ENCODE measurements at regions not wholly inside any gene's neighbourhood (a gene's known extent, or its start where the extent isn't known, plus 50 kb on each side); places are given as distances from the start of the nearest gene placed in this dataset.

DNA sequence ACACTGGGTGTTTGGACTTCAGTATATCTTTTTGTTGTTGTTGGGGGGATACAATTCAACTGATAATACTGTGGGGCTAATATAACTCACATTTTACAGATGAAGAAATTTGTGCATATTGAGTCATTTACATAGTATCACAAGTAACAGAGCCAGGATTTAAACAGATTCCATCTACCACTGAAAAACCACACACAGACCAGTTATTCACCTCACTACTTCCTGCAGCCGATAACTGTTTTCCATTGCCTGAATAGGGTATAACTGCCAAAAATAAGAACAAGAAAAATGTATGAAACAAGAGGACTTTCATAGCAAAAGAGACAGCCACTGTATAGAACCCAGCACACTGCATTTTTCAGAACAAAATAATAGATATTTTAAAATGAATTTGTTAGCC is 215.8 kb upstream of the CNTN6 start:
- Histone ChIP-seq H3K4me3 (ENCODE audit: extremely low read depth in 1 of 4, insufficient read depth in 2 of 4, low read depth in 3 of 4, low read length in 4 of 4) (no peak overlapping the region), H2BK15ac (ENCODE audit: low read length) (no peak overlapping the region), H3K36me3 (ENCODE audit: control insufficient read depth in 2 of 4, insufficient read depth in 4 of 4, low read length in 3 of 4) (no peaks in the 10 kb centered on the region), H3K56ac (replicated peaks; ENCODE audit: insufficient read length, low read depth, low read length) (no peak overlapping the region), H4K8ac (ENCODE audit: extremely low read depth, insufficient read depth, low read length) (no peak overlapping the region), H4K5ac (ENCODE audit: insufficient read length, low read depth, low read length) (no peak overlapping the region), H3K4me1 (replicated peaks in 1 of 4; ENCODE audit: control insufficient read depth in 3 of 4, insufficient read depth in 4 of 4, low read length in 3 of 4) (no peaks in the 10 kb centered on the region; a peak in 1 of 7 replicates), H3K27me3 (replicated peaks in 1 of 4; ENCODE audit: control insufficient read depth in 3 of 4, extremely low read depth in 1 of 4, insufficient read depth in 3 of 4, low read length in 3 of 4) (no peaks in the 10 kb centered on the region), H2BK12ac (ENCODE audit: low read depth, low read length) (no peak overlapping the region), H3K23me2 (ENCODE audit: low read depth, low read length) (no peaks in the 10 kb centered on the region), H3K4me2 (ENCODE audit: insufficient read depth in 1 of 2, low read depth in 2 of 2, low read length in 2 of 2) (no peak overlapping the region), H2AFZ (ENCODE audit: low read length) (no peak overlapping the region), H2BK20ac (ENCODE audit: low read length) (no peak overlapping the region), H3K23ac (ENCODE audit: insufficient read length) (no peak overlapping the region), H4K91ac (replicated peaks; ENCODE audit: insufficient read length, low read length) (no peak overlapping the region), H3K9me3 (ENCODE audit: insufficient read depth in 2 of 2, low read depth in 1 of 2, low read length in 1 of 2) (no peaks in the 10 kb centered on the region), H3K27ac (ENCODE audit: low read depth, low read length) (no peak overlapping the region), H3K18ac (ENCODE audit: extremely low read depth, low read length) (no peak overlapping the region), H3K9ac (replicated peaks in 1 of 4; ENCODE audit: extremely low read depth in 1 of 4, low read depth in 3 of 4, low read length in 3 of 4) (no peak overlapping the region), H3K4ac (replicated peaks; ENCODE audit: insufficient read length, low read depth, low read length) (no peak overlapping the region), H2AK5ac (ENCODE audit: low read depth, low read length) (no peak overlapping the region), H2BK120ac (replicated peaks; ENCODE audit: low read depth, low read length) (no peak overlapping the region), H3K14ac (ENCODE audit: insufficient read length) (no peak overlapping the region), H4K20me1 (replicated peaks in 1 of 2; ENCODE audit: control insufficient read depth in 1 of 2, insufficient read depth in 2 of 2, low read length in 2 of 2) (no peaks in the 10 kb centered on the region), H3K79me1 (ENCODE audit: low read depth, low read length) (no peaks in the 10 kb centered on the region), H2BK5ac (ENCODE audit: low read depth, low read length) (no peak overlapping the region), H3K79me2 (ENCODE audit: control insufficient read depth in 1 of 2, insufficient read depth in 2 of 2, low read length in 2 of 2) (no peaks in the 10 kb centered on the region)
- WGBS, 2 experiments (ENCODE audit: extremely low coverage in 1 of 2, insufficient coverage in 1 of 2, insufficient read length in 1 of 2, insufficient replicate concordance in 2 of 2, low coverage in 1 of 2, low lambda C conversion rate in 2 of 2, missing lambda C conversion rate in 1 of 2) = 91% methylated on average over 1 of the region's 1 CpG; no CpG with 5 or more reads in 1 of the 2 experiments
- POLR2A ChIA-PET (ENCODE audit: partially characterized antibody) = no interaction called here
- CTCF ChIA-PET (ENCODE audit: partially characterized antibody) = no interaction called here
- TF ChIP-seq GABPA (IDR thresholded peaks at IDR 0.05; ENCODE audit: borderline replicate concordance, insufficient read depth, low read length) (no peak), POU5F1 (IDR thresholded peaks at IDR 0.05; ENCODE audit: low read depth, low read length) (no peak), TAF7 (optimal IDR thresholded peaks at IDR 0.05; ENCODE audit: borderline replicate concordance, low read depth, low read length) (no peak), SUZ12 (IDR thresholded peaks at IDR 0.05; ENCODE audit: low read length) (no peak), TEAD4 (IDR thresholded peaks at IDR 0.05; ENCODE audit: low read depth, low read length) (no peak), HDAC2 (IDR thresholded peaks at IDR 0.05; ENCODE audit: borderline replicate concordance in 1 of 2, low read depth in 2 of 2, low read length in 2 of 2) (no peak), CTBP2 (IDR thresholded peaks at IDR 0.05; ENCODE audit: borderline replicate concordance, insufficient read depth, insufficient read length, low read length) (no peak), CHD2 (IDR thresholded peaks at IDR 0.05; ENCODE audit: low read length) (no peak), KDM1A (IDR thresholded peaks at IDR 0.05; ENCODE audit: borderline replicate concordance, low read length) (no peak), GTF2F1 (IDR thresholded peaks at IDR 0.05; ENCODE audit: borderline replicate concordance, low read depth, low read length) (no peak), JUN (IDR thresholded peaks at IDR 0.05; ENCODE audit: low read depth, low read length) (no peak), RNF2 (IDR thresholded peaks at IDR 0.05; ENCODE audit: borderline replicate concordance, low read depth, low read length, missing control alignments, poor library complexity, severe bottlenecking) (no peak), CREB1 (IDR thresholded peaks at IDR 0.05) (no peak), POLR2A (IDR thresholded peaks at IDR 0.05; ENCODE audit: control extremely low read depth in 1 of 2, low read depth in 2 of 2, low read length in 2 of 2) (no peak)
- no peak for FAIRE-seq
- no peak for DNase-seq (ENCODE audit: low read depth in 1 of 2, low spot score in 2 of 2)

All from H1 (cell line).